ENCODE measurements at regions not wholly inside any gene's neighbourhood (a gene's known extent, or its start where the extent isn't known, plus 50 kb on each side); places are given as distances from the start of the nearest gene placed in this dataset.

GRCh38 chr2:139990646-139991335 is 1210.6 kb upstream of the NXPH2 start:
- TF ChIP-seq POLR2A (IDR thresholded peaks at IDR 0.05) (no peak), EP300 (IDR thresholded peaks at IDR 0.05) (no peak)
